ENCODE measurements at regions not wholly inside any gene's neighbourhood (a gene's known extent, or its start where the extent isn't known, plus 50 kb on each side); places are given as distances from the start of the nearest gene placed in this dataset.
A peak's percentile ranks its signal among the peaks of the same experiment; 100 is the strongest.

DNA sequence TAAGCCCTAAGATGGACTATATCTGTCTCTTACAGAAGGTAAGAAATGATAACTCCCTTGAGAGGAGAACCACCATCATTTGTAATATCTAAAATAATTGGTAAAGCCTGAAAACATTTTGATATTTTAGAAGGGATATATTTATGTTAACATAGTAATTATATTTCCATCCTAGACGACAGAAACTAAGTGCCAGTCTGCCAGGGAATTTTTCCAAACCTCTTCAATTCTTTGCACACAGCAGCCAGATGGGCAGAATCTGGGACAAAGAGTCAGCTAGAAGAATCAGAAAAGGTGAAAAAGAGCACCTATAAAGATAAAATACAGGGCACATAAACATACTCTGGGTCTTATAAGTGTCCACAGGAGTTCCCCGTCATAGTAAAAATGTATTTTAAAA, 70.0 kb upstream of the CBLB start:
- no peak overlapping the region for H3K4me3 ChIP-seq (ENCODE audit: low read depth, low read length)
- in situ Hi-C loops (cut with HindIII; ENCODE audit: low pct_ligation_motif_present, low sequenced_read_pairs), result no loop called here
- no peaks in the 10 kb centered on the region for H3K27me3 ChIP-seq (replicated peaks)
- TF ChIP-seq, protein P1, sequence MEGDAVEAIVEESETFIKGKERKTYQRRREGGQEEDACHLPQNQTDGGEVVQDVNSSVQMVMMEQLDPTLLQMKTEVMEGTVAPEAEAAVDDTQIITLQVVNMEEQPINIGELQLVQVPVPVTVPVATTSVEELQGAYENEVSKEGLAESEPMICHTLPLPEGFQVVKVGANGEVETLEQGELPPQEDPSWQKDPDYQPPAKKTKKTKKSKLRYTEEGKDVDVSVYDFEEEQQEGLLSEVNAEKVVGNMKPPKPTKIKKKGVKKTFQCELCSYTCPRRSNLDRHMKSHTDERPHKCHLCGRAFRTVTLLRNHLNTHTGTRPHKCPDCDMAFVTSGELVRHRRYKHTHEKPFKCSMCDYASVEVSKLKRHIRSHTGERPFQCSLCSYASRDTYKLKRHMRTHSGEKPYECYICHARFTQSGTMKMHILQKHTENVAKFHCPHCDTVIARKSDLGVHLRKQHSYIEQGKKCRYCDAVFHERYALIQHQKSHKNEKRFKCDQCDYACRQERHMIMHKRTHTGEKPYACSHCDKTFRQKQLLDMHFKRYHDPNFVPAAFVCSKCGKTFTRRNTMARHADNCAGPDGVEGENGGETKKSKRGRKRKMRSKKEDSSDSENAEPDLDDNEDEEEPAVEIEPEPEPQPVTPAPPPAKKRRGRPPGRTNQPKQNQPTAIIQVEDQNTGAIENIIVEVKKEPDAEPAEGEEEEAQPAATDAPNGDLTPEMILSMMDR (IDR thresholded peaks at IDR 0.05; ENCODE audit: low read depth, low read length, missing control alignments), result no peak
- no peak for DNase-seq
- no peaks in the 10 kb centered on the region for H3K36me3 ChIP-seq (replicated peaks)
- H3K27ac ChIP-seq, result no peak overlapping the region

DNA sequence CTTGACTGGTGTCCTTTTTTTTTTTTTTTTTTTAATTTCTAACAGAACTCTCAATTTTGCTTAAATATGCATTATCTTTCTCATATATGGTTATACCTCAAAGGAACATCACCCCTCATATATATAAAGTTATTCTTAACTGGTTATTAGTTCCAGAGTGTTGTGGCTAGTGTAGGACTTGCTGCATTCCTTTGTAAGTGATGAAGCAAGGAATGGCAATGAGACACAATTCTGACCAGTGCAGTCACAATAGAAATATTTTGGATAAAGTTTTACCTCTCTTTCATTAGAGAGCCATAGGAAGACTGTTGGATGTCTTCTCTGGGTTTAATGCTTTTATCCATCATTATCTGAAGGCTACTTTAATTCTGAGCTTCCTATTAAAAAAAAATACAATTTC, 75.5 kb upstream of the CBLB start:
- TF ChIP-seq, protein P1 (IDR thresholded peaks at IDR 0.05; ENCODE audit: low read depth, low read length, missing control alignments), result no peak
- H3K36me3 ChIP-seq (replicated peaks), result no peaks in the 10 kb centered on the region
- H3K27ac ChIP-seq, result peak overlapping the region; percentile 79
- DNase-seq, result peak; percentile 16
- in situ Hi-C loops (cut with HindIII; ENCODE audit: low pct_ligation_motif_present, low sequenced_read_pairs), result no loop called here
- H3K4me3 ChIP-seq (ENCODE audit: low read depth, low read length), result no peak overlapping the region
- no peaks in the 10 kb centered on the region for H3K27me3 ChIP-seq (replicated peaks)

DNA sequence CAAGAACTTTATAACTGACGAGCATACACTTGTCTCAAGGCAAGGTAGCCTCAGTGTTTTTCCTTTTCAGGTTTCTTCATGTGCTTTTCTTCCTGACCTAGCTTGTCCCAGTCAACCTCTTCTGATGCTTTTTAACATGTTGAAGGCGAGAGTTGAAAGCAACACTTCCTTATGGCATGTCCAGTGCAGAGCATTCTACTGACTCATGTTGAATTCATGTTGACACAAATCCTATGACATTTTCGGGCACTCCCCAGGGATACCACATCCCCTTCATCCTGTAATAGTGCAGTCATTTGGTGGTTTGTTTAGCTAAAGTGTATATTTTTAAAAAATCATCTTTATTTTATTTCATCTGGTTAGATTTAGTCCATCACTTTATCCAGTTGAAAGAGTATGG, 75.9 kb upstream of the CBLB start:
- no peaks in the 10 kb centered on the region for H3K27me3 ChIP-seq (replicated peaks)
- H3K4me3 ChIP-seq (ENCODE audit: low read depth, low read length), result no peak overlapping the region
- TF ChIP-seq, protein P1 (IDR thresholded peaks at IDR 0.05; ENCODE audit: low read depth, low read length, missing control alignments), result no peak
- H3K36me3 ChIP-seq (replicated peaks), result no peaks in the 10 kb centered on the region
- H3K27ac ChIP-seq, result peak overlapping the region; percentile 79
- DNase-seq, result peak; percentile 84
- in situ Hi-C loops (cut with HindIII; ENCODE audit: low pct_ligation_motif_present, low sequenced_read_pairs), result no loop called here

DNA sequence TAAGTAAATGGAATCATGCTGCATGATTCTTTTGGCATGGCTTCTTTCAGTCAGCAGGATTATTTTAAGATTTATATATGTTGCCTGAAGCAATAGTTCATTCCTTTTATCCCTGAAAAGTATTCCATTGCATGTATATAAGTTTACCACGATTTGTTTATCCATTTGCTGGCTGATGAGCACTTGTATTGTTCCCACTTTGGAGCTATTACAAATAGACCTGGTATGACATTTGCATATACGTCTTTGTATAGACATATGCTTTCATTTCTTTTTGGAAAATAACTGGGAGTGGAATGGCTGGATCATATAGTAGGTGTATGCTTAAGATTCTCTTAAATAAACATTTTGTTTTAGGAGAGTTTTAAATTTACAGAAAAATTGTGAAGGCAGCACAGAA, 79.3 kb upstream of the CBLB start:
- TF ChIP-seq, protein P1 (IDR thresholded peaks at IDR 0.05; ENCODE audit: low read depth, low read length, missing control alignments), result no peak
- DNase-seq, result no peak
- Histone ChIP-seq H3K4me3 (ENCODE audit: low read depth, low read length) (no peak overlapping the region), H3K27me3 (replicated peaks) (no peaks in the 10 kb centered on the region), H3K36me3 (replicated peaks) (no peaks in the 10 kb centered on the region), H3K27ac (no peak overlapping the region)
- in situ Hi-C loops (cut with HindIII; ENCODE audit: low pct_ligation_motif_present, low sequenced_read_pairs), result no loop called here

DNA sequence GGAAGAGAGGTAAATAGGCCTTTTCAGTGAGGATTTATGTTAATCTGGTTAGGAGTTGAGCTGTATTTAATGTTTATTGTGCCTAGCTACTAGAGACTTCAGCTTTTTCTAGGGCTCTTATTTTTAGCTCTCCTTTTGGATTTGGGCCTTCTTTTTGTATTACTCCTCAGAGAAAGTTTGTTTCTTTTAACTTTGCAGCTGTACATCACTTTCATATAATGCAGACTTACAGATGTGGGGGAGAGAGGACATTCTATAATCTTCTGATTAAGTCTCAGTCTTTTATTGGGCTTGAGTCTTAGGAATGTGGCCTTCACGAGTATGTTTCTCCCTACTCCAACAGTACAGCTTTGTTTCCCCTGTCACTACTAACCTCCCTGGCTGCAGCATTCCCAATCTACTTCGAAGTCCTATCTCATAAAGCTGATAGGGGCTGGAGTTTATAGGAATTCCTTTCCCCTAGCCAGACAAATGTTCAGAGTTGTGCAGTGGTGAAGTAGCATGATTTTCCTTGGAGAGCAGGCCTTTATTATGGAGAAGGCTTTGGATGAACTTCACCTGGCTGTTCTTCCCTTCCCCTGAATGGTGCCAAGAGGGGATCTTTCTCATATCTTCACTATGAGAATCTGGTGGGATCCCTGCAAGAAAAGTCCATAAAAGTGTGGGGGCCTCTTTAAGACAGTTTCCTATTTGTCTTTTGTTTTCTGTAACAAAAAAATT, 82.2 kb upstream of the CBLB start:
- Histone ChIP-seq H3K4me3 (ENCODE audit: low read depth, low read length) (no peak overlapping the region), H3K27ac (no peak overlapping the region), H3K36me3 (replicated peaks) (no peaks in the 10 kb centered on the region), H3K27me3 (replicated peaks) (no peaks in the 10 kb centered on the region)
- DNase-seq, result no peak
- TF ChIP-seq, protein P1 (IDR thresholded peaks at IDR 0.05; ENCODE audit: low read depth, low read length, missing control alignments), result no peak
- in situ Hi-C loops (cut with HindIII; ENCODE audit: low pct_ligation_motif_present, low sequenced_read_pairs), result no loop called here

DNA sequence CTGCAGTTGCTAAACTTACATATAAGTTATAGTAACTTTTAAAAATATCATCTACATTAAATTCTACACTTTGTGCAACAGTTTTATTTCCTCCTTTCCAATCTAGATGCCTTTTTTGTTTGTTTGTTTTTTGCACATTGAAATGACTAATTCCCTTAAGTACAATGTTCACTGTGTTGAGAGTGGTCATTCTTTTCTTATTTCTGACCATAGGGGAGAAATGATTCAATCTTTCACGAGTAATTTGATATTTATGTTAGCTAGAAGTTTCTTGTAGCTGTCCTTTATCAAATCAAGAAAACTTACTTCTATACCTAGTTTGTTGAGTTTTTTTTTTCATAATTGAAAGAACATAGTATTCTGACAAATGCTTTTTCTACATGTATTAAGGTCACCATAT, 85.0 kb upstream of the CBLB start:
- H3K36me3 ChIP-seq (replicated peaks), result no peaks in the 10 kb centered on the region
- in situ Hi-C loops (cut with HindIII; ENCODE audit: low pct_ligation_motif_present, low sequenced_read_pairs), result no loop called here
- TF ChIP-seq, protein P1 (IDR thresholded peaks at IDR 0.05; ENCODE audit: low read depth, low read length, missing control alignments), result no peak
- no peaks in the 10 kb centered on the region for H3K27me3 ChIP-seq (replicated peaks)
- H3K4me3 ChIP-seq (ENCODE audit: low read depth, low read length), result no peak overlapping the region
- no peak for DNase-seq
- no peak overlapping the region for H3K27ac ChIP-seq

Data from brain microvascular endothelial cell (primary cell).